HG03565 (cell line): ENCODE measurements at regions not wholly inside any gene's neighbourhood (a gene's known extent, or its start where the extent isn't known, plus 50 kb on each side); places are given as distances from the start of the nearest gene placed in this dataset.
"Not testable (repeated sequence)": the region's sequence is repeated elsewhere in the genome, so short reads cannot be mapped to it uniquely, and the experiment has no call there.

Experiments used
- ATAC-seq: cut with Tn5 transposase; IDR thresholded peaks from one replicate; pipeline ENCODE4 v1.9.1; 2021; ENCODE audit warnings: mild to moderate bottlenecking, moderate library complexity; ENCODE audit not compliant: unreplicated experiment

DNA sequence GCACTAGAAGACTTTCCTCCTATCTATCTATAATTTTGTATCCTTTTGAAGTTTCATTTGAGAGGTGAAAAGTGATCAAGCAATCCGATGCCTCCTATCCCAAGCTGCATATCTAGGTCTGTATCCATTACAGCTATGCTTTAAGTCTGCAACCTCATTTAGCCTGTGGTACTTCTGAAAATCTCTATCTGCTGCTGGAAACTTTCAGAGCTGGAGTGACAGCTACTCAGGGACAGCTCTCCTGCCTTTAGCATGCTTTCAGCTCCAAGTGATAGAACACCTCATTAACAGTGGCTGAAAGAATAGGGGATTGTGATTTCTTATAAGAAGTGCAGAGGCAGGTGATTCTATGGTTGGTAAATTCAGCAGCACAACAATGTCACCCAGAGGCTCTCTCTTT lies 1153.5 kb downstream of the AACS start:
- no peak for ATAC-seq

DNA sequence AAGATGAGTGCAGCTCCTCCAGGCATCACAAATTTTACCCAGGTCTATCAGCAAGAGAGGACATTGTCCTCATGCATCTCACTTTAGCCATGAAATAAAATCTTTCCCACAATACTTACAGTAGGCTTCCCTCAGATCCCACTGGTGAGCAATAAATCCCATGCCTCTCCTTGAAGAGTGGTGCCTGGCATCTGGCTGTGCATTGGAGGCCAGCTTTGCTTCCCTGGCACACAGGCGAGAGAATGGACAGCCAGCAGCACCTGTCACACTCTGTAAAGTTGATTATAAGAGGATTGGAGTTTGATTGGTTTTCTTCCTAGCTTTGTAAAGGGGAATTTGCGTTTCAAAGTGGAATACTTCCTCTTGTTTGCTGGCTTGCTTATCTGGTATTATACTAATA lies 1153.9 kb downstream of the AACS start:
- no peak for ATAC-seq

DNA sequence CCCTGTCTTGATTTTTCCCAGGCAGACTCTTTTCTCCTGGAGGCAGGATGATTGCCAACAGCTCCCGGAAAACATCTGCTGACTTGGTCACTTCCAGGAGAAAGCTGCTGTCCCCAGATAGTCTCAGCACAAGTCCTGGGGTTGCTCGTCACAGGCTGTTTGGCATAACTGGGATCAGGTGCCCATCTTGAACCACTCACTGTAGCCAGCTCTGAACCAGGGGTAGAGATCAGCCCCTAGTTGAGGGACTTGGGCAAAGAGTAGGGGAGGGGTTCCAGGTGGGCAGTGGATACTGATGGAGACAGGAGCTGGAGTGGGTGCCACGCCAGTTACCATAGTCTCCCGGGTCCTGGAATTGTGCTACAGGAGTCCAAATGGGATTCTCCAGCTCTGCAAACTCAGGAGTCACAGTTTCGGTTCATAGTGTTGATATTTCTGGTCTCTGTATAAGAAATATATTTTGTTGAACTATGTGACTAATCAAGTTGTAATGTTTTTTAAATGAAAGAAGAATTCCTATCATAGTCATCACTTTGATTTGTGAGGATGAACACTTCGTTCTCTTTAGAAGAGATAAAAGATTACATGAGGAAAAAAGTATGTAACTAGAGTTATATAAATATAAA lies 1154.5 kb downstream of the AACS start:
- no peak for ATAC-seq

DNA sequence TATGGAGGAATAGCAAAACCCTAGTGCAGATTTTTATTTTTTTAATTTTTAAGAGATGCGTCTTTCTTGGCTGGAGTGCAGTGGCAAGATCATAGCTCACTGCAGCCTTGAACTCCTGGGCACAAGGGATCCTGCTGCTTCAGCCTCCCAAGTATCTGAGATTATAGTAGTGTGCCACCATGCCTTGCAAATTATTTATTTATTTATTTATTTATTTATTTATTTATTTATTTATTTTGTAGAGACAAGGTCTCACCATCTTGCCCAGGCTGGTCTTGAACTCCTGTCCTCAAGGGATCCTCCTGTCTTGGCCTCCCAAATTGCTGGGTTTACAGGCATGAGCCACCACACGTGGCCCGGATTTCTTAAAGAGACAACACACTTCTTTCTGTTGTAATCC lies 1158.8 kb downstream of the AACS start:
- ATAC-seq, result no peak

DNA sequence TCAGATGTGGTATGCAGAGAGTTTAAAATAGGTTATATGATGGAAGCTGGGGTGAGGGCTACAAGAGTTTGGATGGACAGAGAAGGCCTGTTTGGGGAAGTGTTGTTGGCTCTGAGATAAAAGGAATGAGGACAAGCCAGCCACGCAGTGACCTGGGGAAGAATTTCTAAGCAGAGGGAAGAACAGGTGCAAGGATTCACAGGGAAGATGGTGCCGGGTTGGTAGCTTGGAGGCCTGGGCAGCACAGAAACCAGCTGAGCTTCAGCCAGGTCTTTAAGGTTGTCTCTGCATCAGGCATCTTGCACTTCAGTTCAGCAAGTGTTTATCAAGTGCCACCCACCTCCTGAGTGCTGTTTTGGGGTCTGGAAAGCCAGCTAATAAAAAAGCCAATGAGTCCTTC lies 1163.7 kb downstream of the AACS start:
- ATAC-seq, result no peak

DNA sequence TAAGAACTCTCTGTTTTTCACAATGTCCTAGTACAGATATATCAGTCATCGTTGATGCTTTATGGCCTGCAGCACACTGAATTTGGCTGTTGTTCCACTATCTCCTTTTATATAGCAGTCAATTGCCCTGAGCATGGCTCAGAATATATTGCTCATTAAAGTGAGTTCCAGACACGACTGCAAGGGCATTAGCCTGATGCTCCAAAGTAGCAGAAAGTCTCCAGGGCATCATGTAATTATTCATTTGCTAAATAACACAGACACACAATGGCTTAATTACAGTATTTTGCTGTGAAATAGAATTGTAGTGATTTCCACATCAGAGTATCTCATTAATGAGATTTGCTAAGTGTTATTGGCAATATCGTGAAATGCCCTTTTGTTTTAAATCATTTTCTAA lies 1167.5 kb downstream of the AACS start:
- ATAC-seq, result no peak

DNA sequence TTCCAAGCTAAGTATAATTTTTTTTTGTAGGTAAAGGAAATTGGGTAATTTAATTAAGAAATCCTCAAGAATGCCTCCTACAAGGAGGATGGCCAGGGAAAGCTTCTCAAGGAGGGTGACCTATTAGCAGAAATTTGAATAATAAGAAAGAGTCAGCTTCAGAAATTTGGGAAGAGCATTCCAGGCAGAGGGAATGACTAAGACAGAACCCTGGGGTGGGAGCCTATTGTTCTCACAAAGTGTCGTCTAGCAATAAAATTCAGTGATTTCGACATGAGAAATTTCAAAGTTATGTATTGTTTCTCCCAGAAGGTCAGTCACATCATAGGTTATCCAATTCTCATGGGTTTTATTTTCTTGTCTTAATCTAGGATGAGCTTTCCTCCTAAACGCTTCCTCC lies 1168.4 kb downstream of the AACS start:
- ATAC-seq, result no peak

DNA sequence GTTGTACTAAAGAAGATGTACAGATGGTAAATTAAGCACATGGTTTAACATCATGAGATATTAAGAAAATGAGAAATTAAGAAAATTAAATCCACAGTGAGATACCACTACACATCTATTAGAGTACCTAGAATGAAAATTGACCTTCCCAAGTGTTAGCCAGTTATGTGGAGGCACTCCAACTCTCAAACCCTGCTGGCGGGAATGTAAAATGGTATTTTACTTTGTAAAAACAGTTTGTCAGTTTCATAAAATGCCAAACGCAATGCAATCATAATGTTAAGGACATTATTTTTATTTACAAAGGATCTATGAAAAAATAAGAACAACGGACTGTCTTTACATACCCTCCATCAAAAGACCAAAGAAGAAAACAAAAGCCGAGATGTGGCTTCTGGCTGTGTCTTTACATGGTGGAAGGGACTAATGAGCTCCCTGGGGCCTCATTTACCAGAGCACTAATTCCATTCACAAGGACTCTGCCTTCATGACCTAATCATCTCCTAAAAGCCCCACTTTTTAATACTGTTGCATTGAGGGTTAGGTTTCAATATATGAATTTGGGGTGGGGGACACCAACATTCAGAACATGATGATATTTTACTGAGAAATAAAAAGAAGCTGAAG lies 1178.7 kb downstream of the AACS start:
- ATAC-seq, result no peak

DNA sequence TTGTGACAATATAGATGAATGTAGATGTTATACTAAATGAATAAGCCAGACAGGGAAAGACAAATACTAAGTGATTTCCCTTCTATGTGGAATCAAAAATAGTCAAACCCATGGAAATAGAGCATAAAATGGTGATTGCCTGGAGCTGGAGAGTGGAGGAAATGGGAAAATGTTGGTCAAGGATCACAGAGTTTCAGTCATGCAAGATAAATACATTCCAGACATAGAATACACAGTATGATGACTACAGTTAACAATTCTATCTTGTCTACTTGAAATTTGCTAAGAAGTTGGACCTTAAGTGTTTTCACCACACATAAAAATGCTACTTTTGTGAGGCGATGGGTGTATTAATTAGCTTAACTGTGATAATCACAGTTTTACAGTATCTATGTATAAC lies 1182.7 kb downstream of the AACS start:
- ATAC-seq, result no peak

DNA sequence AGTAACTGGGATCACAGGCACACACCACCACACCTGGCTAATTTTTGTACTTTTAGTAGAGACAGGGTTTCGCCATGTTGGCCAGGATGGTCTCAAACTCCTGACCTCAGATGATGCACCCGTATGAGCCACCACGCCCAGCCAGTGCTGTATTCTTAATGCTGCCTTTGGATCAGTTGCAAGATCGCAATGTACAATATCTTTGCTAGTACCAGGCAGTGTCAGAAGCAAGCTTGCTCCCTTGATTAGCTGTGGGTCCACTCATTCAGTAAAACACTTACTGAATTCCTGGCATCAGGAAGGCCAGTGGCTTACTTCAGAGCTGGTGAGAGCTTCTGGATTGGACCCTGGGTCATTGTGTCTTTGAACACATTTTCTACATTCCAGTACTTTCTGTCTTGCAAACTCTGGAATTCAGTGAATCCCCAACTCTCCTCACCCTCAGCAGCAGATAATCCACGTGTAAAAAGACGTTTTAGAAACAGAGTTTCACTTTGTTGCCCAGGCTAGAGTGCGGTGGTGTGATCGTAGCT lies 1183.7 kb downstream of the AACS start:
- ATAC-seq, result no peak

DNA sequence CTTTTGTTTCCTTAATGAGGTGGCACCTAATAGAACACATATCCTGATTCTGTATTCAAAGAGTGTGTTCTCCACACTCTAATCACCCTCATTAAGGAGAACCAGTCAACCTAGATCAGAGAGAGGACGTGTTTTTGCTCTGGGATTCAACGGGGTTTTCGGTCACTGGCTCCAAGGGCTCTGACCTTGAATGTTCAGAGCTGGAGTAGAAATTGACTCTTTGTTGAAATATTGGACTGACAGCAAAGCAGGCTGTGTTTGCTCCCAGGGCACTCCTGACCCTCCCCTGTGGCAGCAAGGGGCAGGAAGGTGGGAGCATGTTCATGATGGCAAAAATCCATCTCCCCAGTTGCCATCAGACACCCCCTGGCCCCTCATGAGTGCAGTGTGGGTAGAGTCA lies 1193.0 kb downstream of the AACS start:
- no peak for ATAC-seq

DNA sequence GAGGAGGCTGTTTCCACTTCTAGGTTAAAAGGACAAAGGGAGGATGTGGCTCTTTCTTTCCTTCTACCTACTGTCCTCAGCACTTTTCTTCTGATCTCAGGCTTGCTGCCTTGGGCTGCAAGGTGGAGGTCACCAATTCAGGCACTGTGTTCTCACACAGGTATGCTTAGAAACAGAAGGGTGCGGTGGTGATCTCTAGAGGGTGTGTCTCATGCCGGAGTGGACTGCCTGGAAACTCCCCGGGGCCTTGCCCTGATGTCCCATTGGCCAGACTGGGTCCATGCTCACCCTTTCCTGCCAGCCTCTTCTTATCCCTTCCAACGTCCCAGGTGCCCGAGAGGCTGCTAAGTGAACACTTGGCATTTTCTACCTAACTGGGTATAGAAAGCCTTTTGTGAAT lies 1197.6 kb downstream of the AACS start:
- no peak for ATAC-seq

DNA sequence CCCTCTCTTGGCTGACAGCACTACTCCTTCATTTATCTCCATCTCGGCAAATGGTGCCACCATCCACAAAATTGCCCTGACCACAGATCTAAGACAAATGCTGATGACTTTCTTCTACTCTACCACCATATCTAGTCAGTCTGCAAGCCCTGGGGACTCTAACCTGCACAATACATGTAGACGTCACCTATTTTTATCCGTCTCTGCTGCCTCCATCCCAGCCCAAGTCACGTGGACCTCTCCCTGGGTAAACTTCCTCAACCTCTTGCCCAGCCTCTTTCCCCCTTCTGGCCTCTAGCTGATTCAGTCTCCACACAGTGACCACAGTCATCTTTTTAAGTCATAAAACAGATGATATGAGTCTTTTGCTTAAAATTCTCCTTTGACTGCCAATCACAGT lies 1203.0 kb downstream of the AACS start:
- ATAC-seq, result no peak

DNA sequence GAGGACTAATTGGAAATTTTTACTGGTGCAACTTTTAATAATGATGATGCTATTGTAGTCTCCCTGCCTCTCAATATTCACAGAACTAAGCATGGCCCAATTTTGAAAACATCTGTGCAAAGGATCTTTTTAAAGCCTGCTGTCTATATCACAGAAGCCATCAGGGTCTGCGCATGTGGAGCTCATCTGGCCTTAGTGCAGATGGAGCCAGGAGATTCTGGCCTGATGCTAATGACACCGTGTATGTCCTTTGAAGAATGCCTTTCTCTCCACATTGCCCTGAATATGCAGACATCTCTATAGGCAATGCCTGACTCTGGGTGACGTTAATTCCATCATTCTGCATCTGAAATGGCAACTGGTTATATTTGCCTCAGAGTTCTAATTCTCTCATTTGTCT lies 1205.9 kb downstream of the AACS start:
- ATAC-seq, result no peak

DNA sequence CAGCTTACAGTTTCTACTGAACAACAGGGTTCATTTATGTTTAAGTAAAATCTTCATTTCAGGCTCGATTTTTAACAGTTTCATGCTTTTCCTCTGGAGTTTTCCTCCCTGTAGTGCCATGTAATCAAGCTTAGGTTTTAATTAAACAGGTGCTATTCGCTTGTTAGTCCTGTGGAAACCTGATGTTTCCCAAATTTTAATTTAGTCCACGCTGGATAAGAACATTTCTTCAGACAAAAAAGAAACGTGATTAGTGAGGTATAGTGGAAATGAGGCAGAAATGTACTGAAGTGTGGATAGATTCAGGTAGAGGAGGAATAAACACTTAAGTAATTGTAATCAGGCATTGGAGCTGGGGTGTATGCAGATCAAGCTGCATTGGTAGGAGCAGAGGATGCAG lies 1217.5 kb downstream of the AACS start:
- ATAC-seq, result no peak

DNA sequence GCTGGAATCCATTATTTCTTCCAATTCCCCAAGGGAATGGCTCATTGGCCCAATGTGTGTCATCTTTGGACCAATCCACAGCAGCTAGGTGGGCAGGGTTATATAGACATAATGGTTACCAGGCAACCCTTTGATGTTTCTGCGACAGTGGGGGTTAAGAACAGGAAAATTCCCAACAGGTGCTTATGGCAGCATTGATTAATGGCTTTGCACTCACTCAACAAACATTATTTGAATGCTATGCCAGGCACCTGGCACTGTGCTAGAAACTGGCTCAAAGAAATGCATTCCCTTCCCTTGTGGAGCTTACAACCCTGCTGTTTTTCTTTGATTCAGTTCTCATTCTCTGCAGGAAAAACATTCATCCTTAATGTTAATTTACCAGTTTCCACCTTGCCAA lies 1221.0 kb downstream of the AACS start:
- ATAC-seq, result no peak

DNA sequence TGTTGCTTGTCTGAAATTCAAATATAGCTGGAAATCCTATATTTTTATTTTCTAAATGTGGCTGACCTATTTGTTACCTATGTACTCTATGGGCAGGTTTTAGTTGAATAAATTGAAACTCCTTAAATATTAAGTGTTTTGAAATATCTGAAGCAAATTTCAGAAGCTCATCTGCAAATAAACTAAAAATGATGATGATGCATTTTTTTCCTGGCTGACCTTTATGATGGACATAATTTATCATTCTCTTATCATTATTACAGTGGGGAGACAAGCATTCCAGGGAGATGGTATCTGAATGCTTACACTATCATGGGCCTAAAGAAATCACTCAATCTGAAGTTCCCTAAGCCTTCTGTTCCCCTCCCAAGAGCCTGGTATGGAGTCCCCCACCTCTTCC lies 1225.2 kb downstream of the AACS start:
- no peak for ATAC-seq

DNA sequence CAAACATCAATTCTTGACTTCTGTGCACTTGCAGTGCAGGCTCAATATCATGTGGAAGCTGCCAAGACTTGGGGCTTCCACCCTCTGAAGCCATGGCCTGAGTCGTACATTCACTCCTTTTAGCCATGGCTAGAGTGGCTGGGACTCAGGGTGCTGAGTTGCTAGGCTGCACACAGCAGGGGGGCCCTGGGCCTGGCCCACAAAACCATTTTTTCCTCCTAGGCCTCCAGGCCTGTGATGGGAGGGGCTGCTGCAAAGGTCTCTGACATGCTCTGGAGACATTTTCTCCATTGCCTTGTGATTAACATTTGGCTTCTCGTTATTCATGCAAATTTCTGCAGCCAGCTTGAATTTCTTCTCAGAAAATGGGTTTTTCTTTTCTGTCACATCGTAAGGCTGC lies 1226.8 kb downstream of the AACS start:
- ATAC-seq, result not testable (repeated sequence)

DNA sequence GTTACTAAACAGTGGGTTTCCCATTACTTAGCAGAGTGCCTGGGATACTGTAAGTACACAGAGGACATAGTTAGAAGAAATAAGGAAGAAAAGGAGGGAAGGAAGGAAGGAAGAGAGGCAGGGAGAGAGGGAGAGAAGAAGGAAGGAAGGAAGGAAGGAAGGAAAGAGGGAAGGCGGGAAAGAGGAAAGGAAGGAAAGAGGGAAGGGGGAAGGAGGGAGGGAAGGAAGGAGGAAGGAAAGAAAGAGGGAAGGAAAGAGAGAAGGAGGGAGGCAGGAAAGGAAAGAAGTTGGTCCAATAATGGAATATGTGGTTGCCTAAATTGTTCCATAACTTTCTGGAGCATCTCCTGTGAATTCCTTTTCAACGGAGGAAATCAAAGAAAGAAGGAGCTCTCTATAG lies 1230.4 kb downstream of the AACS start:
- ATAC-seq, result no peak

DNA sequence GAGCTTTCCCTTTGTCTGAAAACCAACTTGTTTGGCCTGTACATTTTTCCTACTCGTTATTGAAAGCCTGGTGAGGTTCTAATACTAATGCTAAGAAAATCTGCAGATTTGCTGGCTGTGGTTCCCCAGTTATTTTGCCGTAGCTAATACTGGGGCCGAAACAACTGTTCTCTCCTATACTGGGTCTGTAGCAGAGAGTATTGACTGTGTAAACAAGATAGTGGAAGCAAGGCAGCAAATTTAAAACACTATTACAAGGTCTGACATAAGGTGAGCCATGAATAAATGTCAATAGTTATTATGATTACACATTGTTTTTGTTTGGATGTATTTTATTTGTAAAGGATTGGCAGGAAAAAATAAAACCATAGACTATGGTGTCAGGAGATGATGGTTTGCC lies 1244.0 kb downstream of the AACS start:
- ATAC-seq, result no peak

DNA sequence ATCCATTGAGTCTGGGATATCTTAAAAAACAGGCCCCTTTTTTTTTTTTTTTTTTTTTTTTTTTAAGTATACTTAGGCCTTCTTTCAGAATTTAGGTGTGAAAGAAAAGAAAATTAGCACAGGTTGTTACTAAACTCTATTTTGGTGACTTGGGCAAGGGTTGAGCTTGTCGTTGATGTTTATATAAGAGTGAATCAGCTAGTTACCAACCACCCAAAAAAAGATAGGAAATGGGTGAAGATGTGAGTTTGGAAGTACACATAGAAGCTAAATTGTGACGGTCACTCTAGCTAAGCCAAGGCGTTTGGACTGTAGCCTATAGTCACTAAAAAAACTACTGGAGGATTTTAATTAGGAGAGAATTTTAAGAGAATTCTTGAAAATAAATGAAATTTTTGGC lies 1247.2 kb downstream of the AACS start:
- ATAC-seq, result no peak

DNA sequence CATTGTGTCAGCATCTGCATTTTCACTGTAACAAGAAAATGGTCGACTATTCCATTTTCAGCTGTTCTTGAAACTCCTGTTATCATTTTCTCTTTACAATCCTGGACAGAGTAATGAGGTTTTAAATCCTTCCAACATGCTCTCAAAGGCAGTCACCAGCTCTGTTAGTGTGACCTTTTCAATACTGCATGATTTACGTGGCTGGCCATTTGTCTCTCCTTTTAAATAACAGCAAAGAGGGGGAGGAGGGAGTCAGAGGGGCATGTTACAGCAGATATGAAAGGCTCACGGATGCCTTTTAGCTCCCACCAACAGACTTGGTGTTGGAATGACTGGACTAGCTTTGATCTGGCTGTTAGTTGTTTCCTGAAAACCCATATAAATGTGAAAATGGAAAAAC lies 1251.2 kb downstream of the AACS start:
- no peak for ATAC-seq
